Adrenal gland (tissue), 9 donors: ENCODE measurements at regions not wholly inside any gene's neighbourhood (a gene's known extent, or its start where the extent isn't known, plus 50 kb on each side); places are given as distances from the start of the nearest gene placed in this dataset.
A peak's percentile ranks its signal among the peaks of the same experiment; 100 is the strongest.

Source experiments
- DNase-seq, 7 donors: peaks; one replicate each; pipeline ENCODE4 v3.0.0-alpha.2; 2019 to 2020
- H3K27ac ChIP-seq, 5 donors: fragments of 200-600 bp; sonication (generic) in 4 of 5; 1 replicate in 3 of 5; 2 replicates in 2 of 5; pipeline versions ENCODE4 v1.5.1 to v1.8.0; 2016 to 2020; ENCODE audit warnings: mild to moderate bottlenecking in 1 of 5
- H3K27me3 ChIP-seq: fragments of 200-600 bp; 2 replicates; pipeline ENCODE4 v1.8.0; 2021
- H3K36me3 ChIP-seq, 2 donors: fragments of 200-600 bp; replicated peaks in 1 of 2; 1 replicate in 1 of 2; 2 replicates in 1 of 2; pipeline versions ENCODE4 v1.5.1 to v1.8.0; 2018 to 2022
- H3K4me1 ChIP-seq, 2 donors: fragments of 200-600 bp; replicated peaks in 1 of 2; 1 replicate in 1 of 2; 2 replicates in 1 of 2; pipeline versions ENCODE4 v1.5.1 to v1.8.0; 2018 to 2021
- H3K4me3 ChIP-seq, 4 donors: fragments of 200-600 bp; sonication (generic) in 3 of 4; one replicate each; pipeline ENCODE4 v1.5.1; 2016 to 2018
- H3K9me3 ChIP-seq, 3 donors: fragments of 200-600 bp; sonication (generic) in 1 of 3; replicated peaks in 1 of 3; 1 replicate in 2 of 3; 2 replicates in 1 of 3; pipeline versions ENCODE4 v1.5.1 to v1.8.0; 2016 to 2021
- POLR2A ChIP-seq, 2 donors: fragments of 450-650 bp; IDR thresholded peaks; one replicate each; pipeline ENCODE4 v1.6.1; 2017; ENCODE audit warnings: antibody characterized with exemption in 2 of 2, mild to moderate bottlenecking in 2 of 2, moderate library complexity in 1 of 2
- WGBS, 4 donors: extraction: QIAGEN DNeasy Blood & Tissue Kit in 2 of 4; methylation state at CpG; one replicate each; pipeline versions ENCODE4 v1.1.5 to v1.1.7; 2013 to 2017; 5-methylcytosine and 5-hydroxymethylcytosine counted together
- intact Hi-C, 2 donors: fragments of 100-400 bp; cut with DNase I; formaldehyde crosslinking; loops; one replicate each; pipeline versions ENCODE4 v1.14.1 to v1.15.0; 2022 to 2023
- TF ChIP-seq, protein P1 (sequence below), 6 experiments: fragments of 450-650 bp in 4 of 6; fragments of 200-600 bp in 2 of 6; sonication (generic) in 1 of 6; IDR thresholded peaks; 1 replicate in 5 of 6; 2 replicates in 1 of 6; pipeline versions ENCODE4 v1.5.1 to v1.8.0; 2016 to 2021; ENCODE audit warnings: antibody characterized with exemption in 6 of 6, mild to moderate bottlenecking in 2 of 6, moderate library complexity in 1 of 6
- donor health status: healthy with polysubstance abuse.
- donor health status: Bipolar disorder and iron deficiency.
- donor health status: DM: yes; HTN: yes; CAD: no.
- donor health status: DM: no; HTN: no; CAD: no.
- donor health status: DM: no; HTN: no; CAD: no.

DNA sequence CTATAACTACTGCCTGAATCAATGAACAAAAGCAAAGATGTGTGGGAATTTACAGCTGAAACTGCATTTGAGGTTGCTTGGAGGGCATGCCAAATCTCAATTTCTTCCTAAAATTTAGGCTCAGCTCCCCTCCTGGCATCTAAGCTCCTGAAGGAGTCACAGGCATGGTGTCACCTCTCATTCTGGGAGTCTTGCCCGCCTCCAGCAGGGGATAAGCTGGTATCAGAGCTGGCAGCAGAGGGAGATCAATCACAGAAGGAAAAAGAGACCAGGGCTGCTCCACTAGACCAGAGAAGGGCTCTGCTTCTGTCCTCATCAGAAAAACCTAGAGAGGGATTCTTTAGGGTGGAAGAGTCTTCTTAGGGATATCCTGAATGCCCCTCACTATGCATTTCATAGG lies 150.4 kb upstream of the SLC6A11 start:
- TF ChIP-seq POLR2A (IDR thresholded peaks at IDR 0.05), result no peak
- TF ChIP-seq, protein P1, sequence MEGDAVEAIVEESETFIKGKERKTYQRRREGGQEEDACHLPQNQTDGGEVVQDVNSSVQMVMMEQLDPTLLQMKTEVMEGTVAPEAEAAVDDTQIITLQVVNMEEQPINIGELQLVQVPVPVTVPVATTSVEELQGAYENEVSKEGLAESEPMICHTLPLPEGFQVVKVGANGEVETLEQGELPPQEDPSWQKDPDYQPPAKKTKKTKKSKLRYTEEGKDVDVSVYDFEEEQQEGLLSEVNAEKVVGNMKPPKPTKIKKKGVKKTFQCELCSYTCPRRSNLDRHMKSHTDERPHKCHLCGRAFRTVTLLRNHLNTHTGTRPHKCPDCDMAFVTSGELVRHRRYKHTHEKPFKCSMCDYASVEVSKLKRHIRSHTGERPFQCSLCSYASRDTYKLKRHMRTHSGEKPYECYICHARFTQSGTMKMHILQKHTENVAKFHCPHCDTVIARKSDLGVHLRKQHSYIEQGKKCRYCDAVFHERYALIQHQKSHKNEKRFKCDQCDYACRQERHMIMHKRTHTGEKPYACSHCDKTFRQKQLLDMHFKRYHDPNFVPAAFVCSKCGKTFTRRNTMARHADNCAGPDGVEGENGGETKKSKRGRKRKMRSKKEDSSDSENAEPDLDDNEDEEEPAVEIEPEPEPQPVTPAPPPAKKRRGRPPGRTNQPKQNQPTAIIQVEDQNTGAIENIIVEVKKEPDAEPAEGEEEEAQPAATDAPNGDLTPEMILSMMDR (IDR thresholded peaks at IDR 0.05), result no peak
- no peaks in the 10 kb centered on the region for H3K27me3 ChIP-seq
- no peak overlapping the region for H3K4me3 ChIP-seq

DNA sequence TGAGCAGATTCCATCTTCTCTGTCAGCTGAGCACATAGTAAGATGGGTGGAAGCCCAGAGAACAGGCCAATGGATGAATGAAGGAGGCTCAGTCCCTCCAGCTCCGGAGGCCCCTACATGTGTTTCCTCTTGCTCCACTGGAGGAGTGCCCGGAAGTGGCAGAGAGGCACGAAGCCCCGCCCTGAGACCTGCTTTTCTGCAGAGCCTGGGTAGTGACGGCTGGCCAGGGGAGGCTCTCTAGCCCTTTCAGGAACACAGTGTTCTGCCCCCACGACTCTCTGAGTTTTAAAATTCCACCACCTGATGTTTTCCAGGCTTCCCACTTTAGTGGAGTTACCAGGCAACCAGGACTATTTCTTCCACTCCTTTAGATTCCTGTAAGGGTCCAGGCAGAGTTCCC lies 149.4 kb upstream of the SLC6A11 start:
- Histone ChIP-seq H3K27ac (no peak overlapping the region), H3K36me3 (no peaks in the 10 kb centered on the region), H3K27me3 (no peaks in the 10 kb centered on the region), H3K4me1 (no peaks in the 10 kb centered on the region), H3K4me3 (no peak overlapping the region), H3K9me3 (no peaks in the 10 kb centered on the region)
- intact Hi-C loops, result no loop called here
- TF ChIP-seq, protein P1 (IDR thresholded peaks at IDR 0.05), result no peak
- no peak for TF ChIP-seq POLR2A (IDR thresholded peaks at IDR 0.05)
- no peak for DNase-seq
- WGBS, 4 donors, result 35 to 58% (median 46%) methylated on average over 4 to 6 of the region's 6 CpGs

More for the DNA sequence above, 150.4 kb upstream of the SLC6A11 start:
- no peaks in the 10 kb centered on the region for H3K4me1 ChIP-seq
- H3K36me3 ChIP-seq, result no peaks in the 10 kb centered on the region
- no peak overlapping the region for H3K27ac ChIP-seq
- WGBS, 4 donors, result 50 to 85% (median 70%) methylated on average over 1 of the region's 1 CpG
- H3K9me3 ChIP-seq, result no peaks in the 10 kb centered on the region
- intact Hi-C loops, result no loop called here
- DNase-seq, result peak in 1 of 7 donors; percentile 10

DNA sequence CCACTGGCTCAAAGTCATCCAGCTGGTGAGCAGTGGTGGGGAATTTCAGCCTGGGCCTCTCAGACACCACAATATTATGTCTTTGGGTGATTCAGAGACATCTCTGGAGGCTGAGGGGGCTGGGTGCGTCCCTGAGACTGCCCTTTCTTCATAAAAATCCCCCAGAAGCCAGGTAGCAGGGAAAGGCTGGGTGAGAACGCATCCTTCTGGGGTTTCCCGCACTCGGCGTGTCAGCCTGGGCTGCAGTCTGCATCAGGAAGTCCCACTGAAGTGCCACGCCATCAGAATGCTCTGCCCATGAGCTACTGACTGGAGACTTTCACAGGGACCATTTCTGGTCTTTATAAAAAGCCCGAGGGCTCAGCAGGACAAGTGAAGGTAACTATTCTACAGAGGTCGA lies 148.8 kb upstream of the SLC6A11 start:
- H3K4me1 ChIP-seq, result no peaks in the 10 kb centered on the region
- 73 to 83% (median 81%) methylated on average over 7 to 8 of the region's 8 CpGs for WGBS, 4 donors
- intact Hi-C loops, result no loop called here
- TF ChIP-seq, protein P1 (IDR thresholded peaks at IDR 0.05), result no peak
- no peak for TF ChIP-seq POLR2A (IDR thresholded peaks at IDR 0.05)
- H3K27me3 ChIP-seq, result no peaks in the 10 kb centered on the region
- no peak for DNase-seq
- H3K9me3 ChIP-seq, result no peaks in the 10 kb centered on the region
- H3K36me3 ChIP-seq, result no peaks in the 10 kb centered on the region
- no peak overlapping the region for H3K4me3 ChIP-seq
- H3K27ac ChIP-seq, result no peak overlapping the region

DNA sequence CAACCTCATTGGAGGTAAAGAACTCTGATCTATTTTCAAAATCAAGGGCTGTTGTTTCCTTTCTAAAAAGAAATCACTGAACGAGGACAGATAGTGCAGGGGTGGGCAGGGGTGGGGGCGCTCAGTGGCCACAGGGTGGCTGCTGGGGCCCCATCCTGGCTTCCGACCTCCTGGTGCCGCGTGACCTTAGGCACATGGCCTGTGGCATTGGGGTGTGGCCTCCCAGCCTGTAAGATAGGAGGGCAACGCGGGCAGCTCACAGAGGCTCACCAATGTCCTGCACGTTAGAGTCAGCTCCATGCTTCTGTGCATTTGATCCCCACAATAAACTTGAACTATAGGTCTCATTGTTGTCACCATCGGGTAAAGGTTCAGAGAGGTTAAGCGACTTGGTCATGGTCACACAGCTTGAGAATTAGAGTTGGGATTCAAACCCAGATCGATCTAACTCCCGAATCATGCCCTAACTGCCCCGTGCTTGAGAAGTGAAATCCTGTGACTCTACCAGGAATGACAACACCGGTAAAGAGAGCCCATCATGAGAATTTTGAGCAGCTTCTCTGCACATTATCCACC lies 148.0 kb upstream of the SLC6A11 start:
- no peak for DNase-seq
- Histone ChIP-seq H3K4me1 (no peaks in the 10 kb centered on the region), H3K9me3 (no peaks in the 10 kb centered on the region), H3K36me3 (no peaks in the 10 kb centered on the region), H3K4me3 (no peak overlapping the region), H3K27me3 (no peaks in the 10 kb centered on the region), H3K27ac (no peak overlapping the region)
- intact Hi-C loops, result no loop called here
- TF ChIP-seq, protein P1 (IDR thresholded peaks at IDR 0.05), result no peak
- no peak for TF ChIP-seq POLR2A (IDR thresholded peaks at IDR 0.05)
- WGBS, 4 donors, result 71 to 76% (median 73%) methylated on average over 12 to 14 of the region's 14 CpGs
